GM12878 (cell line): ENCODE measurements at regions not wholly inside any gene's neighbourhood (a gene's known extent, or its start where the extent isn't known, plus 50 kb on each side); places are given as distances from the start of the nearest gene placed in this dataset.

Experiments
- E2F4 ChIP-seq: IDR thresholded peaks from 2 replicates; pipeline ENCODE4 v1.6.1; 2012; ENCODE audit warnings: low read depth, low read length, improper control_type of control experiment
- GABPA ChIP-seq: IDR thresholded peaks from 2 replicates; pipeline ENCODE4 v1.6.1; 2014; ENCODE audit warnings: antibody characterized with exemption, low read depth, mild to moderate bottlenecking, inconsistent platforms
- IKZF1 ChIP-seq: fragments of 450-650 bp; conservative IDR thresholded peaks from 2 replicates; pipeline ENCODE4 v1.6.1; 2017; ENCODE audit warnings: antibody characterized with exemption, mild to moderate bottlenecking
- STAT1 ChIP-seq: fragments of 450-650 bp; conservative IDR thresholded peaks from 2 replicates; pipeline ENCODE4 v1.6.1; 2014; ENCODE audit warnings: antibody characterized with exemption, mild to moderate bottlenecking
- ZNF687 ChIP-seq: fragments of 450-650 bp; IDR thresholded peaks from 2 replicates; pipeline ENCODE4 v1.6.1; 2017; ENCODE audit warnings: mild to moderate bottlenecking, moderate library complexity
- TF ChIP-seq, protein P1 (sequence below): fragments of 450-650 bp; IDR thresholded peaks from 2 replicates; pipeline ENCODE4 v1.6.1; 2017; ENCODE audit warnings: antibody characterized with exemption, mild to moderate bottlenecking, moderate library complexity

DNA sequence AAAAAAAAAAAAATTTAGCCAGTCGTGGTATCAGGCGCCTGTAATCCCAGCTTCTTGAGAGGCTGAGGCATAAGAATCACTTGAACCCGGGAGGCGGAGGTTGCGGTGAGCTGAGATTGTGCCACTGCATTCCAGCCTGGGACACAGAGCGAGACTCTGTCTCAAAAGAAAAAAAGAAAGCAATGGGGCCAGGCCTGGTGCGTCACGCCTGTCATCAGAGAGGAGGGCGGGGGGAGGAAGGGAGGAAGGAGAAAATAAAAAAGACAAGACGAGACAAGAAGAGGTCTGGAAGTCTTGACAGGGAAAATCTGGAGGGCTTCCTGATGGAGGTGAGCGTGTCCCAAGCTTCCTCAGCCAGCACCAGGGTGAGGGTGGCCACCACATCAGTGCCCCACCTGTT lies 54.9 kb upstream of the PTPRS start (continued):
- TF ChIP-seq ZNF687 = no peak
- no peak for TF ChIP-seq GABPA
- TF ChIP-seq, protein P1, sequence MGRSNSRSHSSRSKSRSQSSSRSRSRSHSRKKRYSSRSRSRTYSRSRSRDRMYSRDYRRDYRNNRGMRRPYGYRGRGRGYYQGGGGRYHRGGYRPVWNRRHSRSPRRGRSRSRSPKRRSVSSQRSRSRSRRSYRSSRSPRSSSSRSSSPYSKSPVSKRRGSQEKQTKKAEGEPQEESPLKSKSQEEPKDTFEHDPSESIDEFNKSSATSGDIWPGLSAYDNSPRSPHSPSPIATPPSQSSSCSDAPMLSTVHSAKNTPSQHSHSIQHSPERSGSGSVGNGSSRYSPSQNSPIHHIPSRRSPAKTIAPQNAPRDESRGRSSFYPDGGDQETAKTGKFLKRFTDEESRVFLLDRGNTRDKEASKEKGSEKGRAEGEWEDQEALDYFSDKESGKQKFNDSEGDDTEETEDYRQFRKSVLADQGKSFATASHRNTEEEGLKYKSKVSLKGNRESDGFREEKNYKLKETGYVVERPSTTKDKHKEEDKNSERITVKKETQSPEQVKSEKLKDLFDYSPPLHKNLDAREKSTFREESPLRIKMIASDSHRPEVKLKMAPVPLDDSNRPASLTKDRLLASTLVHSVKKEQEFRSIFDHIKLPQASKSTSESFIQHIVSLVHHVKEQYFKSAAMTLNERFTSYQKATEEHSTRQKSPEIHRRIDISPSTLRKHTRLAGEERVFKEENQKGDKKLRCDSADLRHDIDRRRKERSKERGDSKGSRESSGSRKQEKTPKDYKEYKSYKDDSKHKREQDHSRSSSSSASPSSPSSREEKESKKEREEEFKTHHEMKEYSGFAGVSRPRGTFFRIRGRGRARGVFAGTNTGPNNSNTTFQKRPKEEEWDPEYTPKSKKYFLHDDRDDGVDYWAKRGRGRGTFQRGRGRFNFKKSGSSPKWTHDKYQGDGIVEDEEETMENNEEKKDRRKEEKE = no peak
- TF ChIP-seq E2F4 = no peak
- TF ChIP-seq STAT1 = no peak
- TF ChIP-seq IKZF1 = no peak
